Fibroblast of lung (primary cell): ENCODE measurements at regions not wholly inside any gene's neighbourhood (a gene's known extent, or its start where the extent isn't known, plus 50 kb on each side); places are given as distances from the start of the nearest gene placed in this dataset.

Experiments
- DNase-seq, 2 donors: peaks; one replicate each; pipeline versions ENCODE4 v3.0.0 to v3.0.0-alpha.2; 2010; ENCODE audit warnings: low read depth in 2 of 2
- H2AFZ ChIP-seq: 2 replicates; pipeline ENCODE4 v1.5.1; 2012; ENCODE audit warnings: low read length, control low read depth, inconsistent platforms
- H3K27ac ChIP-seq: 2 replicates; pipeline ENCODE4 v1.5.1; 2011; ENCODE audit warnings: low read length, control low read depth; ENCODE audit not compliant: insufficient read depth
- H3K27me3 ChIP-seq: 2 replicates; pipeline ENCODE4 v1.5.1; 2011; ENCODE audit warnings: mild to moderate bottlenecking, low read length; ENCODE audit not compliant: control insufficient read depth, insufficient read depth
- H3K36me3 ChIP-seq: 2 replicates; pipeline ENCODE4 v1.5.1; 2011; ENCODE audit warnings: low read length; ENCODE audit not compliant: control insufficient read depth, insufficient read depth
- H3K4me1 ChIP-seq: 2 replicates; pipeline ENCODE4 v1.5.1; 2011; ENCODE audit warnings: low read length; ENCODE audit not compliant: control insufficient read depth, insufficient read depth; ENCODE audit errors: extremely low read depth
- H3K4me2 ChIP-seq: 2 replicates; pipeline ENCODE4 v1.5.1; 2011; ENCODE audit warnings: low read length, control low read depth; ENCODE audit not compliant: insufficient read depth; ENCODE audit errors: extremely low read depth
- H3K4me3 ChIP-seq, 4 experiments: fragments of 200-600 bp in 1 of 4; sonication (generic) in 1 of 4; replicated peaks in 1 of 4; 2 replicates each; pipeline ENCODE4 v1.5.1; 2011 to 2016; ENCODE audit warnings: low read length in 4 of 4, low read depth in 3 of 4, mild to moderate bottlenecking in 3 of 4, control low read depth in 2 of 4, inconsistent platforms in 1 of 4, mixed read lengths in 1 of 4; ENCODE audit not compliant: insufficient read depth in 1 of 4; ENCODE audit errors: control extremely low read depth in 1 of 4
- H3K79me2 ChIP-seq: 2 replicates; pipeline ENCODE4 v1.5.1; 2012; ENCODE audit warnings: mild to moderate bottlenecking, low read length, inconsistent platforms; ENCODE audit not compliant: control insufficient read depth, insufficient read depth
- H3K9ac ChIP-seq: 2 replicates; pipeline ENCODE4 v1.5.1; 2011; ENCODE audit warnings: mild to moderate bottlenecking, low read length, control low read depth; ENCODE audit not compliant: insufficient read depth
- H3K9me3 ChIP-seq: 2 replicates; pipeline ENCODE4 v1.5.1; 2012; ENCODE audit warnings: low read depth, low read length; ENCODE audit not compliant: control insufficient read depth, insufficient read depth
- H4K20me1 ChIP-seq: 2 replicates; pipeline ENCODE4 v1.5.1; 2011; ENCODE audit warnings: low read length; ENCODE audit not compliant: control insufficient read depth, insufficient read depth; ENCODE audit errors: extremely low read depth
- EZH2 ChIP-seq: IDR thresholded peaks from 2 replicates; pipeline ENCODE4 v1.5.1; 2012; ENCODE audit warnings: low read length, control low read depth, mild to moderate bottlenecking; ENCODE audit errors: missing control alignments
- TF ChIP-seq, protein P1 (sequence below), 2 donors: IDR thresholded peaks in 1 of 2; conservative IDR thresholded peaks in 1 of 2; 1 replicate in 1 of 2; 2 replicates in 1 of 2; pipeline ENCODE4 v1.5.1; 2011 to 2012; ENCODE audit warnings: low read length in 2 of 2, control low read depth in 1 of 2, inconsistent platforms in 1 of 2, low read depth in 1 of 2, mild to moderate bottlenecking in 1 of 2

- Histone ChIP-seq H3K27ac (no peak overlapping the region), H3K9me3 (no peaks in the 10 kb centered on the region), H3K79me2 (no peaks in the 10 kb centered on the region), H3K27me3 (no peaks in the 10 kb centered on the region), H3K4me2 (no peak overlapping the region), H3K4me3 (no peak overlapping the region), H4K20me1 (no peaks in the 10 kb centered on the region), H3K36me3 (no peaks in the 10 kb centered on the region), H3K4me1 (no peaks in the 10 kb centered on the region), H2AFZ (no peak overlapping the region), H3K9ac (no peak overlapping the region)
- TF ChIP-seq, protein P1, sequence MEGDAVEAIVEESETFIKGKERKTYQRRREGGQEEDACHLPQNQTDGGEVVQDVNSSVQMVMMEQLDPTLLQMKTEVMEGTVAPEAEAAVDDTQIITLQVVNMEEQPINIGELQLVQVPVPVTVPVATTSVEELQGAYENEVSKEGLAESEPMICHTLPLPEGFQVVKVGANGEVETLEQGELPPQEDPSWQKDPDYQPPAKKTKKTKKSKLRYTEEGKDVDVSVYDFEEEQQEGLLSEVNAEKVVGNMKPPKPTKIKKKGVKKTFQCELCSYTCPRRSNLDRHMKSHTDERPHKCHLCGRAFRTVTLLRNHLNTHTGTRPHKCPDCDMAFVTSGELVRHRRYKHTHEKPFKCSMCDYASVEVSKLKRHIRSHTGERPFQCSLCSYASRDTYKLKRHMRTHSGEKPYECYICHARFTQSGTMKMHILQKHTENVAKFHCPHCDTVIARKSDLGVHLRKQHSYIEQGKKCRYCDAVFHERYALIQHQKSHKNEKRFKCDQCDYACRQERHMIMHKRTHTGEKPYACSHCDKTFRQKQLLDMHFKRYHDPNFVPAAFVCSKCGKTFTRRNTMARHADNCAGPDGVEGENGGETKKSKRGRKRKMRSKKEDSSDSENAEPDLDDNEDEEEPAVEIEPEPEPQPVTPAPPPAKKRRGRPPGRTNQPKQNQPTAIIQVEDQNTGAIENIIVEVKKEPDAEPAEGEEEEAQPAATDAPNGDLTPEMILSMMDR (conservative IDR thresholded peaks at IDR 0.05 in 1 of 2, IDR thresholded peaks at IDR 0.05 in 1 of 2; ENCODE audit: low read depth in 1 of 2, low read length in 2 of 2) = no peak
- TF ChIP-seq EZH2 = no peak
- DNase-seq = no peak
Observed at GRCh38 chr13:89783221-89783755, 1564.2 kb upstream of the MIR17HG start.

- Histone ChIP-seq H3K4me2 (no peak overlapping the region), H4K20me1 (no peaks in the 10 kb centered on the region), H3K27me3 (no peaks in the 10 kb centered on the region), H3K27ac (no peak overlapping the region), H3K9me3 (no peaks in the 10 kb centered on the region), H3K4me1 (no peaks in the 10 kb centered on the region), H3K9ac (no peak overlapping the region), H3K4me3 (no peak overlapping the region), H2AFZ (no peak overlapping the region), H3K79me2 (no peaks in the 10 kb centered on the region), H3K36me3 (no peaks in the 10 kb centered on the region)
- TF ChIP-seq, protein P1 (conservative IDR thresholded peaks at IDR 0.05 in 1 of 2, IDR thresholded peaks at IDR 0.05 in 1 of 2; ENCODE audit: low read depth in 1 of 2, low read length in 2 of 2) = no peak
- no peak for TF ChIP-seq EZH2
- DNase-seq = no peak
Observed at GRCh38 chr13:89784161-89784809, 1563.2 kb upstream of the MIR17HG start.

- H3K36me3 ChIP-seq = no peaks in the 10 kb centered on the region
- no peaks in the 10 kb centered on the region for H3K27me3 ChIP-seq
- no peak overlapping the region for H3K4me2 ChIP-seq
- H3K4me3 ChIP-seq = no peak overlapping the region
- no peak overlapping the region for H3K27ac ChIP-seq
- TF ChIP-seq, protein P1 (conservative IDR thresholded peaks at IDR 0.05 in 1 of 2, IDR thresholded peaks at IDR 0.05 in 1 of 2; ENCODE audit: low read depth in 1 of 2, low read length in 2 of 2) = no peak
- no peak for TF ChIP-seq EZH2
- no peak overlapping the region for H2AFZ ChIP-seq
- H4K20me1 ChIP-seq = no peaks in the 10 kb centered on the region
- H3K9ac ChIP-seq = no peak overlapping the region
- H3K9me3 ChIP-seq = no peaks in the 10 kb centered on the region
- H3K4me1 ChIP-seq = no peaks in the 10 kb centered on the region
- no peaks in the 10 kb centered on the region for H3K79me2 ChIP-seq
- DNase-seq = no peak
Observed at GRCh38 chr13:89786531-89786930, 1561.0 kb upstream of the MIR17HG start.
